ENCODE measurements at regions not wholly inside any gene's neighbourhood (a gene's known extent, or its start where the extent isn't known, plus 50 kb on each side); places are given as distances from the start of the nearest gene placed in this dataset.
"Not testable (repeated sequence)": the region's sequence is repeated elsewhere in the genome, so short reads cannot be mapped to it uniquely, and the experiment has no call there.

- no peak for DNase-seq (ENCODE audit: extremely low read depth, low read depth)
- no peak overlapping the region for H3K4me3 ChIP-seq (replicated peaks; ENCODE audit: low read depth, low read length)
- no peak for TF ChIP-seq CTCF (IDR thresholded peaks at IDR 0.05; ENCODE audit: low read depth, low read length, missing control alignments)
These were observed 304.6 kb upstream of the DEPDC1 start for GRCh38 chr1:68801440-68801839.

GRCh38 chr1:68805097-68805641, 308.3 kb upstream of the DEPDC1 start:
- no peak for TF ChIP-seq CTCF (IDR thresholded peaks at IDR 0.05; ENCODE audit: low read depth, low read length, missing control alignments)
- DNase-seq (ENCODE audit: extremely low read depth, low read depth) = no peak
- H3K4me3 ChIP-seq (replicated peaks; ENCODE audit: low read depth, low read length) = no peak overlapping the region

- no peak for TF ChIP-seq CTCF (IDR thresholded peaks at IDR 0.05; ENCODE audit: low read depth, low read length, missing control alignments)
- DNase-seq (ENCODE audit: extremely low read depth, low read depth) = no peak
- H3K4me3 ChIP-seq (replicated peaks; ENCODE audit: low read depth, low read length) = no peak overlapping the region
These were observed 311.5 kb upstream of the DEPDC1 start for GRCh38 chr1:68808351-68808750.

- TF ChIP-seq CTCF (IDR thresholded peaks at IDR 0.05; ENCODE audit: low read depth, low read length, missing control alignments) = no peak
- no peak for DNase-seq (ENCODE audit: extremely low read depth, low read depth)
- H3K4me3 ChIP-seq (replicated peaks; ENCODE audit: low read depth, low read length) = no peak overlapping the region
These were observed 314.9 kb upstream of the DEPDC1 start for GRCh38 chr1:68811806-68812205.

DNA sequence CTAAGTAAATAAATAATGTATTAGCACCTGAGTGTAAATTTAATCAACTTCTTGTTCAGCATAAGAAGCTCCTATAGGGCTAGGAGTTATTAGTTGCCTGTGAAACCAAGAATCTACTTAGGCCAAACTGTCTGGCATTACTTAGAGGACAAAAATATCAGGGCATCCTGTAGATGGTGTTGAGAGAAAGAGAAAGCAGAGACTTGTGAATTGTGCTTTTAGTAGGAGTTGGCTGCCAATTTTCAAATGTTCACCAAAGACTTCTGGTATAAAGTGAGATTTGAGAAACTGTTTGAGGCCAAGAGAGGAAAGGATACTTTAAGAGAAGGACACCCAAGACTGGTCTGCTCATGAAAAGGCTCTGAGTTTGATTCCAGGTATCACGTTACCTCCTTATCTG, 315.5 kb upstream of the DEPDC1 start:
- DNase-seq (ENCODE audit: extremely low read depth, low read depth) = no peak
- no peak for TF ChIP-seq CTCF (IDR thresholded peaks at IDR 0.05; ENCODE audit: low read depth, low read length, missing control alignments)
- no peak overlapping the region for H3K4me3 ChIP-seq (replicated peaks; ENCODE audit: low read depth, low read length)

DNA sequence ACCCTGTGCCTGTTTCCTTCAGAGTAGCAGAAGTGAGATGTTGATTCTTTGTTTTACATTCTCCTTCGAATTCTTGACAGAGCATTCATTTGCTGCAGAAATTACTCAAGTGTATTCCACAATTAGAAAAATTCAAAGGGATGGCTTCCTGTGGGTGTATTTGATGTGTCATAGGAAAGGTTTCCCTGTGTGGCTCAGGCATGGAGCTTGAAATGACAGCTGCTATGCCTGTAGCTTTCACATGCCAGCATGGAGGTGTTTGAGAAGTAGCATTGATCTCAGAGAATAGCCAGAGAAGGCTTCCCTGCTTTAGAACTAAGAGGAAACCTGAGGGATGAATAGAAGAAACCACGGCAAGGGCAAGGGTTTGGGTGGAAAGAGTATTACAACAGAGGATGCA, 317.2 kb upstream of the DEPDC1 start:
- no peak for TF ChIP-seq CTCF (IDR thresholded peaks at IDR 0.05; ENCODE audit: low read depth, low read length, missing control alignments)
- no peak for DNase-seq (ENCODE audit: extremely low read depth, low read depth)

DNA sequence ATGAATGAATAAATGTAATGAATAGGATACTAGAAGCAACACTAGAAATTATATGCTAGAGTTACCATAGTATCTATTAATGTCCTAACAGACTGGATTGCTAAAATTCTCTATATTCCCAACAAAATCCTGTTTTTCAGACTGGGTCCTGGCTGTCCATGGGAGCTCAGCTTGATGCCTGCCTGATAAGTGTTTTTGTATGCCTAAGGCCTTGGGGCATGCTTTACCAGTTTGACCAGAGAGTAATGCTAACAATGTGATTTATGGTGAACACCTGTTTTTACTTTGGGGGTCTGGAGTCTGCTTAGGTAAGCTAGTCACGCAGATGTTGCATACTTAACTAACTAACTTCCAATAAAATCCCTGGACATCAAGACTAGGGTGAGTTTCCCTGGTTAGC, 318.8 kb upstream of the DEPDC1 start:
- H3K4me3 ChIP-seq (replicated peaks; ENCODE audit: low read depth, low read length) = no peak overlapping the region
- no peak for TF ChIP-seq CTCF (IDR thresholded peaks at IDR 0.05; ENCODE audit: low read depth, low read length, missing control alignments)
- DNase-seq (ENCODE audit: extremely low read depth, low read depth) = no peak

More for the DNA sequence above, 317.2 kb upstream of the DEPDC1 start:
- no peak overlapping the region for H3K4me3 ChIP-seq (replicated peaks; ENCODE audit: low read depth, low read length)

DNA sequence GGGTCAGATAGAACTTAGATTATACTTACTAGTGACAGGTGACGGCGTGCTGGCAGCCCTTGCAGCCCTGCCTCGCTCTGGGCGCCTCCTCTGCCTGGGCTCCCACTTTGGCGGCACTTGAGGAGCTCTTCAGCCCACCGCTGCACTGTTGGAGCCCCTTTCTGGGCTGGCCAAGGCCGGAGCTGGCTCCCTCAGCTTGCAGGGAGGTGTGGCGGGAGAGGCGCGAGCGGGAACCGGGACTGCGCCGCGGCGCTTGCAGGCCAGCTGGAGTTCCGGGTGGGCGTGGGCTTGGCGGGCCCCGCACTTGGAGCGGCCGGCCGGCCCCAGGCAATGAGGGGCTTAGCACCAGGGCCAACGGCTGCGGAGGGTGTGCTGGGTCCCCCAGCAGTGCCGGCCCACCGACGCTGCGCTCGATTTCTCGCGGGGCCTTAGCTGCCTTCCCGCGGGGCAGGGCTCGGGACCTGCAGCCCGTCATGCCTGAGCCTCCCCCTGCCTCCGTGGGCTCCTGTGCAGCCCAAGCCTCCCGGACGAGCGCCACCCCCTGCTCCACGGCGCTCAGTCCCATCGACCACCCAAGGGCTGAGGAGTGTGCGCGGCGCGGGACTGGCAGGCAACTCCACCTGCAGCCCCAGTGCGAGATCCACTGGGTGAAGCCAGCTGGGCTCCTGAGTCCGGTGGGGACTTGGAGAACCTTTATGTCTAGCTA, 320.8 kb upstream of the DEPDC1 start:
- H3K4me3 ChIP-seq (replicated peaks; ENCODE audit: low read depth, low read length); DNase-seq (ENCODE audit: extremely low read depth, low read depth): not testable (repeated sequence)
